ENCODE measurements at regions not wholly inside any gene's neighbourhood (a gene's known extent, or its start where the extent isn't known, plus 50 kb on each side); places are given as distances from the start of the nearest gene placed in this dataset.

DNA sequence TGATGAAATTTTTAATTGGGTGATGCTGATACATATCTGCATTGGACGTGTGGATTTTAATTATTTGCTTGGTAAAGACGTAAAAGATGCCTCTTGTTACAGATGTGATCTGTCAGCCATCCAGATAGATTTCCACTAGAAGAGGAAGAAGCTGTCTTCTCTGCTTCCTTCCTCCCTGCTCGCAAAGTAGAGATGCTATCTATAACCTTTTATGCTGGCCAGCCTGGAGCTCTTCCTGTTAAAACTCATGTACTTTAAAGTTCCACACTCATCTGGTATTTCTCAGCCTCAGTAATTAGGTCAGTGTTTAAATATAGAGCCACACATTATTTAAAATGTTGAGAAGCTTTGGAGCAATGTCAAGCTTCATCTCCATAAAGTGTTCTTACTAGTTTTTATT is 51.2 kb upstream of the TMEM229A start (continued):
- TF ChIP-seq, protein P1, sequence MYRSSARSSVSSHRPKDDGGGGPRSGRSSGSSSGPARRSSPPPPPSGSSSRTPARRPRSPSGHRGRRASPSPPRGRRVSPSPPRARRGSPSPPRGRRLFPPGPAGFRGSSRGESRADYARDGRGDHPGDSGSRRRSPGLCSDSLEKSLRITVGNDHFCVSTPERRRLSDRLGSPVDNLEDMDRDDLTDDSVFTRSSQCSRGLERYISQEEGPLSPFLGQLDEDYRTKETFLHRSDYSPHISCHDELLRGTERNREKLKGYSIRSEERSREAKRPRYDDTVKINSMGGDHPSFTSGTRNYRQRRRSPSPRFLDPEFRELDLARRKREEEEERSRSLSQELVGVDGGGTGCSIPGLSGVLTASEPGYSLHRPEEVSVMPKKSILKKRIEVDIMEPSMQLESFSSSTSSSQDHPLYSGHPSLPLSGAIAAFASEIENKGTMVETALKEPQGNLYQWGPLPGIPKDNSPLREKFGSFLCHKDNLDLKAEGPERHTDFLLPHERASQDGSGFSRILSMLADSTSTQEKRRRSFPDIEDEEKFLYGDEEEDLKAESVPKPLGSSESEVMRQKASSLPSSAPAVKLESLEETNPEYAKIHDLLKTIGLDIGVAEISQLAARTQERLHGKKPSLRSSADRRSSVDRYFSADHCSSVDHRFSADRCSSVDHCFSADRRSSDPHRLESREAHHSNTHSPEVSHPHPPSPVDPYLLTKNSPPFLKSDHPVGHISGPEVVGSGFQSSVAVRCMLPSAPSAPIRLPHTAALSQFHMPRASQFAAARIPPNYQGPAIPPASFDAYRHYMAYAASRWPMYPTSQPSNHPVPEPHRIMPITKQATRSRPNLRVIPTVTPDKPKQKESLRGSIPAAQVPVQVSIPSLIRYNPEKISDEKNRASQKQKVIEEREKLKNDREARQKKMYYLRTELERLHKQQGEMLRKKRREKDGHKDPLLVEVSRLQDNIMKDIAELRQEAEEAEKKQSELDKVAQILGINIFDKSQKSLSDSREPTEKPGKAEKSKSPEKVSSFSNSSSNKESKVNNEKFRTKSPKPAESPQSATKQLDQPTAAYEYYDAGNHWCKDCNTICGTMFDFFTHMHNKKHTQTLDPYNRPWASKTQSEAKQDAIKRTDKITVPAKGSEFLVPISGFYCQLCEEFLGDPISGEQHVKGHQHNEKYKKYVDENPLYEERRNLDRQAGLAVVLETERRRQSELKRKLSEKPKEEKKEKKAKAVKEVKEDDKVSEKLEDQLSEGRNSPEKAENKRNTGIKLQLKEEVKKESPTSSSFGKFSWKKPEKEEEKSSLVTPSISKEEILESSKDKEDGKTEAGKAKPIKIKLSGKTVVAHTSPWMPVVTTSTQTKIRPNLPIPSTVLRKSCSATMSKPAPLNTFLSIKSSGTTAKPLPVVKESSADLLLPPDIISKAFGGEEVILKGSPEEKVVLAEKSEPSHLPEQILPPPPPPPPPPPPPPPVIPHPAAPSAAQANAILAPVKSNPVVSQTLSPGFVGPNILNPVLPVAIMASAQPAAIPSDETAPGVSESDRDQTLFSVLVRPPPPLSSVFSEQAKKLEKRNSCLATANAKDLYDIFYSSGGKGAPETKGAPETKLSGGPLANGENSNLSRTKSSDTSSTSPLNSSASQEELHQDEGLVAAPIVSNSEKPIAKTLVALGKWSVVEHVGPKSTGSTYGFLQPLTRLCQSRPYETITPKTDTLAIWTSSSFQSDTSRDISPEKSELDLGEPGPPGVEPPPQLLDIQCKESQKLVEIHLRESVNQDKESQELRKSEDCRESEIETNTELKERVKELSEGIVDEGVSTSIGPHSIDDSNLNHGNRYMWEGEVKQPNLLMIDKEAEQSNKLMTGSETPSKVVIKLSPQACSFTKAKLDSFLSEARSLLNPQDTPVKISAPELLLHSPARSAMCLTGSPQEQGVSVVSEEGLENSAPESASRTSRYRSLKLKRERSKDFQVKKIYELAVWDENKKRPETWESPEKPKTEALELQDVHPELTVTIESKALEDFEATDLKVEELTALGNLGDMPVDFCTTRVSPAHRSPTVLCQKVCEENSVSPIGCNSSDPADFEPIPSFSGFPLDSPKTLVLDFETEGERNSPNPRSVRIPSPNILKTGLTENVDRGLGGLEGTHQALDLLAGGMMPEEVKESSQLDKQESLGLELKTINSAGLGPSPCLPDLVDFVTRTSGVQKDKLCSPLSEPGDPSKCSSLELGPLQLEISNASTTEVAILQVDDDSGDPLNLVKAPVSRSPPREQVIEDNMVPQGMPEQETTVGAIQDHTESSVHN (CRISPR knock-in tag; IDR thresholded peaks at IDR 0.05), result no peak
- TF ChIP-seq ZNF720 (CRISPR knock-in tag; IDR thresholded peaks at IDR 0.05) (no peak), CREBL2 (CRISPR knock-in tag; IDR thresholded peaks at IDR 0.05; ENCODE audit: borderline replicate concordance) (no peak), ARHGAP35 (CRISPR knock-in tag; IDR thresholded peaks at IDR 0.05; ENCODE audit: borderline replicate concordance) (no peak), YEATS2 (CRISPR knock-in tag; IDR thresholded peaks at IDR 0.05; ENCODE audit: borderline replicate concordance) (no peak), MAF1 (CRISPR knock-in tag; IDR thresholded peaks at IDR 0.05; ENCODE audit: borderline replicate concordance) (no peak), ZNF331 (CRISPR knock-in tag; IDR thresholded peaks at IDR 0.05) (no peak)
- TF ChIP-seq, protein P2, sequence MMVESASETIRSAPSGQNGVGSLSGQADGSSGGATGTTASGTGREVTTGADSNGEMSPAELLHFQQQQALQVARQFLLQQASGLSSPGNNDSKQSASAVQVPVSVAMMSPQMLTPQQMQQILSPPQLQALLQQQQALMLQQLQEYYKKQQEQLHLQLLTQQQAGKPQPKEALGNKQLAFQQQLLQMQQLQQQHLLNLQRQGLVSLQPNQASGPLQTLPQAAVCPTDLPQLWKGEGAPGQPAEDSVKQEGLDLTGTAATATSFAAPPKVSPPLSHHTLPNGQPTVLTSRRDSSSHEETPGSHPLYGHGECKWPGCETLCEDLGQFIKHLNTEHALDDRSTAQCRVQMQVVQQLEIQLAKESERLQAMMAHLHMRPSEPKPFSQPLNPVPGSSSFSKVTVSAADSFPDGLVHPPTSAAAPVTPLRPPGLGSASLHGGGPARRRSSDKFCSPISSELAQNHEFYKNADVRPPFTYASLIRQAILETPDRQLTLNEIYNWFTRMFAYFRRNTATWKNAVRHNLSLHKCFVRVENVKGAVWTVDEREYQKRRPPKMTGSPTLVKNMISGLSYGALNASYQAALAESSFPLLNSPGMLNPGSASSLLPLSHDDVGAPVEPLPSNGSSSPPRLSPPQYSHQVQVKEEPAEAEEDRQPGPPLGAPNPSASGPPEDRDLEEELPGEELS (CRISPR knock-in tag; IDR thresholded peaks at IDR 0.05), result no peak
- TF ChIP-seq, protein P3, sequence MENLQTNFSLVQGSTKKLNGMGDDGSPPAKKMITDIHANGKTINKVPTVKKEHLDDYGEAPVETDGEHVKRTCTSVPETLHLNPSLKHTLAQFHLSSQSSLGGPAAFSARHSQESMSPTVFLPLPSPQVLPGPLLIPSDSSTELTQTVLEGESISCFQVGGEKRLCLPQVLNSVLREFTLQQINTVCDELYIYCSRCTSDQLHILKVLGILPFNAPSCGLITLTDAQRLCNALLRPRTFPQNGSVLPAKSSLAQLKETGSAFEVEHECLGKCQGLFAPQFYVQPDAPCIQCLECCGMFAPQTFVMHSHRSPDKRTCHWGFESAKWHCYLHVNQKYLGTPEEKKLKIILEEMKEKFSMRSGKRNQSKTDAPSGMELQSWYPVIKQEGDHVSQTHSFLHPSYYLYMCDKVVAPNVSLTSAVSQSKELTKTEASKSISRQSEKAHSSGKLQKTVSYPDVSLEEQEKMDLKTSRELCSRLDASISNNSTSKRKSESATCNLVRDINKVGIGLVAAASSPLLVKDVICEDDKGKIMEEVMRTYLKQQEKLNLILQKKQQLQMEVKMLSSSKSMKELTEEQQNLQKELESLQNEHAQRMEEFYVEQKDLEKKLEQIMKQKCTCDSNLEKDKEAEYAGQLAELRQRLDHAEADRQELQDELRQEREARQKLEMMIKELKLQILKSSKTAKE (CRISPR knock-in tag; IDR thresholded peaks at IDR 0.05; ENCODE audit: borderline replicate concordance), result no peak
